PC-9 (cell line): ENCODE measurements at regions not wholly inside any gene's neighbourhood (a gene's known extent, or its start where the extent isn't known, plus 50 kb on each side); places are given as distances from the start of the nearest gene placed in this dataset.

Experiments used
- CTCF ChIP-seq: fragments of 200-600 bp; sonication (generic); conservative IDR thresholded peaks from 2 replicates; pipeline ENCODE4 v1.6.1; 2017; ENCODE audit warnings: mixed run types, antibody characterized with exemption, mild to moderate bottlenecking, moderate library complexity
- EZH2 ChIP-seq: fragments of 200-600 bp; sonication (generic); IDR thresholded peaks from 2 replicates; pipeline ENCODE4 v1.8.0; 2017; ENCODE audit warnings: antibody characterized with exemption, low read depth

DNA sequence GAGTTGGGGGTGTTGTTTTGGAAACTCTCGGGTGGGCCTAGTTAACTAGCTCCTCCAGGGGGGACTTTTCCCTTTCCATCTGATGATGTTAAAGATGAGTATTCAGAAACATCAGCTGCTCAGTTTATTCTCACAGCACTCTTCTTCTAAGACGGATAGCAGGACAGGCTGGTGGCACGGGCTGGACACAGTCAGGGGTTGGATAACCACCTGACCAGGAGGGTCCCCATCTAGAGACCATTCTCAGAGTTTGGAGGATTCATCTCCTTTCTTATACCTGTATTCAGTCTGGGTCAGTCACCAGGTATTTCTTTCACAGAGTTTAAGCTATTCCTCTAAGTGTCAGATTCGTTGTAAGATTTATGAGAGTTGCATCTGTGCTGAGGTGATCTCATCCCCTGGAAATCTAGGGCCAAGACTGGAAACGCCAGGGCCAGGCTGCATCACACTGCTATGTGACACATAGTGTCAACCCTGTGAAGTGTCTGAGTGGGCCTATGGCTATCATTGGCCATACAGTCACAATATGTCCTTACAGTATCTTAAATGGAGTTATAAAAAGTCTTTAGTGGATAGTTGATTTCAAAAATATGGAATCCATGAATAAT is 111.7 kb downstream of the FAM50B start:
- TF ChIP-seq CTCF (no peak), EZH2 (no peak)
